GM21526 (cell line): ENCODE measurements at regions not wholly inside any gene's neighbourhood (a gene's known extent, or its start where the extent isn't known, plus 50 kb on each side); places are given as distances from the start of the nearest gene placed in this dataset.

Experiments used
- ATAC-seq: cut with Tn5 transposase; IDR thresholded peaks from one replicate; pipeline ENCODE4 v1.9.1; 2021; ENCODE audit warnings: moderate library complexity; ENCODE audit not compliant: unreplicated experiment, low FRiP score

- no peak for ATAC-seq
These were observed 145.7 kb downstream of the NUP35 start for GRCh38 chr2:183269956-183270355.

- ATAC-seq: no peak
These were observed 159.0 kb downstream of the NUP35 start for GRCh38 chr2:183283209-183283608.

DNA sequence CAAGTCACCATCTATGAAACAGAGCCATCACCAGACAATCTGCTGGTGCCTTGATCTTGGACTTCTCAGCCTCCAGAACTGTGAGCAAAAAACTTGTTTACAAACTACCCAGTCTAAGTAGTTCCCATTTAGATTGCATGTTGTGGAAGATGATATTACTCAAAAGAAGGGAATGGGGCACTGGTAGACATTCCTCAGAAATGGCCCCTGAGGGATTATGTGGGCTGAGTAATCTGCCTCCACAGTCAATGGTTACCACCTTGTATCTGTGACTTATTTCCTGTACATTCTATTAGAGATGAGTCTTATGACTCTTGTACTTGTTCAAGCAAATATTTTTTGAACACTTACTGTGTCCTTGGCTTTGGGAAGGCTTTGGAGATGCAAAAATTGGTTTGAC is 160.4 kb downstream of the NUP35 start:
- ATAC-seq: no peak

DNA sequence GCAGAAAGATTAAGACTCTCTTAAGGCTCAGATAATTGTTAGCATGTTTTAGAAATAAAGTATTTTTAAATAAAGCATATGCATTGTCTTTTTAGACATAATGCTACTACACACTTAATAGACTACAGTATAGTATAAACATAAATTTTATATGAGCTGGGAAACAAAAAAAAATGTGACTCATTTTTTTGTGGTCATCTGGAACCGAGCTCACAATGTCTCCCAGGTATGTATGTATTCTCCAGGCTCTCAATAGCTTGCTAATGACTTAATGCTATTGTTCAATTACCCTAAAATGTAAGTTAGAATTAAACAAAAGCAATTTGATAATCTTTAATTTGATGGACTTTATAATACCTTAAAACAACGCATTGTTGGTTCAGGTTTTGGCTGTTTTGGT is 167.2 kb downstream of the NUP35 start:
- ATAC-seq: no peak

- ATAC-seq: no peak
These were observed 167.8 kb downstream of the NUP35 start for GRCh38 chr2:183292028-183292427.

GRCh38 chr2:183339311-183339710 is 215.1 kb downstream of the NUP35 start:
- ATAC-seq: no peak

DNA sequence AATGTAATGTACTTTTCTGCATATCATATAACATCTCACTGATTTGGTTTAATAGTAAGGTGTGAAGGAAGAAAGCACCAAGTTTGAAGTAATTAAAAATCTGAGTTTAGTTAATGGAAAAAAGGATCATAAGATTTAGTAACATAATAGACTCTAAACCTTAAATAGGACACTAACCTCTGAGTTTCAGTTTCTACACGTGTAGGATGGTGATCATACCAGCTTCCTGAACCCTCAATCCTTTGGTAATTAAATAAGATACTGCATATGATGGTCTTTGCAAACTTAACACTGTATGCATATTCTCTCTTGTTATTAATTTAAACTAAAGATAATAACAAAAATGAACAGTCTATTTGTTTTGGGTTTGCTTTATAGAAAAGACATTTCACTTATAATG is 216.8 kb downstream of the NUP35 start:
- no peak for ATAC-seq

- no peak for ATAC-seq
These were observed 223.7 kb downstream of the NUP35 start for GRCh38 chr2:183347969-183348368.

DNA sequence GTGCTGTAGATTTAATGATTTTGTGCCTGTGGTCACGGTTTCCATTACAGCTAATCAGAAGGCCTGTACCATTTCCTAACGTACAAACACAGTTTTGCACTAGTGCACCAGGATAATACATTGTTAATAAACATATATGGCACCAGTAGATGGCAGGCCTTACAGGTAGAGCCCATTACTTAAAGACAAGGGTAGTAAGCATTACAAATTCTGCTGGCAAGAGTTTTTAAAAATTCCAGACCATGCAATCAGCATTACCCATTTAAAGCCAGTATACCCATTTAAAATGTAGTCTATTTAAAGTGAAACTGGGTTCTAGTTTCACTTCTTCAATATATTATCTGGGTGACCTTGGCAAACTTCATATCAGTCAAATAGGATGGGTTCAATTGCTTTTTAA is 224.2 kb downstream of the NUP35 start:
- ATAC-seq: peak; percentile 93

DNA sequence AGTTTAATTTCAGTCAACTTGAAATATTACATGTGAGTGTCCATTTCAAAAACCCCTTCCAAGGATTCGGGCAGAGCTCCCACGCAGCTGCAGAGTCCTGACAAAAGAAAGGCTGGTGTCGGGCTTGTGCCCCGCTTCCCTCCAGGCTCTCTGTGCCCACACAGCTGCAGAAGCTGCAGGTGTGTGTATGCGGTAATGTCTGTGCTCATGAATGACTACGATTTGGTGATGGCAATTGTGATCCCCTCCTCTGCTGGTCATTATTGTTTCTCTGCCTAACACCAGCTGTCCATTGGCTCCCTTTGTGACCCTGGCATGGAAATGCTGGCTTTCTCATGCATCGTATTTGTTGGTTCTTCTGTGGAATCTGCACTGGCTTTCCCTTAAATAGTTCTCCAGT is 224.8 kb downstream of the NUP35 start:
- peak; percentile 59 for ATAC-seq

GRCh38 chr2:183359867-183360266 is 235.6 kb downstream of the NUP35 start:
- no peak for ATAC-seq

DNA sequence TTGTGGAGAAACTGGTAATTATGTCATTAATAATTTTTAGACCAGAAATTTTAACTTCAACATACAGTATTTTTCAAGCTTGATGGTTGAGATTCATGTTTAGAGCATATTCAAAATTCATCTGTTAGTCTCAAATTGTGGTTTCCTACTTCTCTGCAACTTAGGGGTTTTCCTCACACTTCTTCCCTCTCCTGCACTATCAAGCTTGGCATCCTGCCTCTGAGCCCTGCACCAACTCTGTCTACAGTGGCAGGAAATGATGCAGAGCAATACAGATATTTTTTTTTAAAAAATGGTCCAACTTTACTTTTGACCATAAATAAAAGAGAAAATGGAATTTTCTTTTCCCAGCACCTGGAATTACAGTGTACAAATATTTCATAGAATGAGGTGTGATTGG is 247.3 kb downstream of the NUP35 start:
- ATAC-seq: no peak

DNA sequence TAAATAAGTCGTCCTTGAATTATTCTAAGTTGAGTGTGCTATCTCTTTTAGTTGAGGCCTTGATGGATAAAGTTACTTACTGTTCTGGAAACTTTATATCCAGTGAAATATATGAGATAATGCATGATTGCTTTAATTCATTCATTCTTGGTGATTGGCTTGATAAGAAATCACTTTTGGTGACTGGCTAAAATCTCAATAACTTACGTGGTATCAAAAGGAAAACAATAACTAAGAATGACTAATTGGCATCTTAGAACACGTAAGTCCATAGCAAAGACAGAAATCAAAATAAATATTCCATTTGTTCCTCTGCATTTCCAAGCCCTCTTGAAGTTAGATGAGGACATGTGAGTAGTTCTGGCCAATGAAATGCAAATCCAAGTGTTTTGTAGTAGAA is 251.6 kb downstream of the NUP35 start:
- ATAC-seq: no peak

DNA sequence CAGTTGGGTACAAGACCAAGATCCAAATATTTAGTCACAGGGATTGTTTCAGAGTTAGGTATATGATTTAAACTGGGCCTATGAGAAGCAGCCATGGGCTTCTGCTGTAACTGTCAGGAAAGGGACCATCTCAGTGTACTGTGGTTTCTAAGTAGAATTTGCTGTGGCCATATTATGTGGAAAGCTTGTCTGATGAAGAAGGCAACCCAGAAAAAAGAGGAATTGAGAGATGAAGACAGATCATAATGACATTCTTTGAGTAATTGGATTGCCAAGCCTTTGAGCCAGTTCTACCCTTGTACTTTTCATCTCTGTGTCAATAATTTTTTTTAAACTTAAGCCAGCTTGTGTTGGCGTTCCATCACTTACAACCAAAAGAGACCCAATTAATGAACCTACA is 259.6 kb downstream of the NUP35 start:
- no peak for ATAC-seq

DNA sequence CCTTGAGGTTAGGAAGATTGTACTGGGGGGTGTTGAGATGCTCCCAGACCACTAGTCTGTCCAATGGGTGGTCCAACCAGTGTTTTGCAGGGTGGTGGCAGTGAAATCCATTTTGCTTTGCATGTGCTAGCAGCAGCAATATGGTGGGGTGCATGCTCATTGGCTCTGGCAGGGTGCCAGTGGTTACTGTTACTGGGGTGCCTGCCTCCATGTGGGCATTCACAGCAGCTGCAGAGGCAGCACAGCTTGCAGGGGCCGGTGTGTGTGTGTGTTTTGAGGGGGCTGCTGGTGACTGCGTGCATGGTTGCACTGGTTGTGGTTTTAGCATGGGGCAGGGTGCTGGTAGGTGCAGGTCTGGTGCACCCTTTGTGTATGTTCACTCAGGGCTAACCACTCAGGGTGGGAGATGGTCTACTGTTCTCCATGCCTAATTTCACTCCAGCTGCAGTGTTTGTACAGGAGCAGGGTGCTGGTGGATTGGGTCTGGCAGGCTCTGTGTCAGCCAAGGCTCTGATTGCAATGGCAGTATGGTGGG is 265.4 kb downstream of the NUP35 start:
- ATAC-seq: no peak

DNA sequence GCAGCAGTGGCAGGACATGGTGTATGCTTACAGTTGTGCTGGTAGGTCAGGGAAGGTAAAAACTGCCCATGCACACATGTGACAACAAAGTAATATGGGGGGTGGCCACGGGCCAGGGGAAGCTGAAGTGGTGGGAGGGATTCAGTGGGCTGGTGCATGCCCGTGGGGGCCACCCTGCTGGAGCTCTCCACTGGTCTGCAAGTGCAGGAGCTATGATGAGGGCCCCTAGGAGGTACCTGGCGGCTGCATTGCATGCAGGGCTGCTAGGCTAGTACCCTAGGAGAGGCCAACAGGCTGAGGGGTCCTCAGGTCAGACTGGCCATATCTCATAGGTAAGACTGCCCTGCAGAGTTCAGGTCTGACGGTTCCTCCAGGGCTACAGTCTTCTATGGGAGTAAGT is 265.9 kb downstream of the NUP35 start:
- ATAC-seq: no peak

DNA sequence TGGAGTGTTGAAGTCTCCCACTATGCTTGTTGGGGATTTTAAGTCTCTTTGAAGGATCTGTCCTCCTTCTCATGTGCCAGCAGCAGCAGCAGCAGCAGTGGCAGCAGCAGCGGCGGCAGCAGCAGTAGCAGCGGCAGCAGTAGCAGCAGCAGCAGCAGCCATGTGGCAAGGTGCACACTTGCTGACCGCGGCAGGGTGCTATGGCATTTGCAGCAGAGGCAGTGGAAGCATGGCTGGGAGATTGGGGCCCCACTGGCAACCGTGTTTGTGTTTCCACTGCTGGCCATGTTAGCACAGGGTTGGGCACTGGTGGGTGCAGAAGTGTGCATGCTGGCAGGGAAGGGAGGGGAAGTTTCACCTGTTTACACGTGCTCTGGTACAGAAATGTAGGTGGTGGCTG is 280.1 kb downstream of the NUP35 start:
- ATAC-seq: no peak

DNA sequence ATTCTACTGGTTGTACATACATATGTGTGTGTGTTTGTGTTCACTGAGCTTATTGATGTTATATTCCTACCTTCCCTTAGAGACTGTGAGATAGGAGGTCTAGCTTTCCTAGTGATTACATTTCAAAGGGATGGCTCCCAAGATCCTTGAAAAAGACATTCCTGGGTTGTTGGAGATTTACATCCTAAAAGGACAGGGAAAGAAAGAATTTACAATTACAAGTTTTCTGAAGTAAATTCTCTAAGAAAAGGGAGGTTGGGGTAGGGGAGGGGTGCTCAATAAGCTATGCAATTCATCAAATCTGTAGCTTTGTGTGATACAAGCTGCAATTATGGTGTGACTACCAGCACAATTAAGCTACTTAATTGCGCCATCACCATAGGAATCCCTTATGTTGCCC is 284.3 kb downstream of the NUP35 start:
- ATAC-seq: no peak

DNA sequence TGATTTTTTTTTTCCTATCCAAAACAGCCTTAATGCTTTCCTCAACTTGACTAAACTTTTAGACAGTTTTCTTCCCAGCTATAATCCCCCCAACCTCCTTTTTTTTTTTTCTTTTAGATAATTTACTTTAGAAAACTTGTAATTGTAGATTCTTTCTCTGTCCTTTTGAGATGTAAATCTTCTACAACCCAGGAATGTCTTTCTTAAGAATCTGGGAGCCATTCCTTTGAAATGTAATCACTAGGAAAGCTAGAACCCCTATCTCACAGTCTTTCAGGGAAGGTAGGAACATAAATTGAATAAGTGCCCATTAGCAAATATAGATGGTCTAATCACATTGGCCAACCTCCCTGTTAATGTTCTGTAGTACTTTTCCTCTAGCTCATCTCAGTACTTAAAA is 285.4 kb downstream of the NUP35 start:
- ATAC-seq: no peak

GRCh38 chr2:183416753-183417152 is 292.5 kb downstream of the NUP35 start:
- ATAC-seq: no peak

GRCh38 chr2:183426825-183427224 is 302.6 kb downstream of the NUP35 start:
- ATAC-seq: no peak

DNA sequence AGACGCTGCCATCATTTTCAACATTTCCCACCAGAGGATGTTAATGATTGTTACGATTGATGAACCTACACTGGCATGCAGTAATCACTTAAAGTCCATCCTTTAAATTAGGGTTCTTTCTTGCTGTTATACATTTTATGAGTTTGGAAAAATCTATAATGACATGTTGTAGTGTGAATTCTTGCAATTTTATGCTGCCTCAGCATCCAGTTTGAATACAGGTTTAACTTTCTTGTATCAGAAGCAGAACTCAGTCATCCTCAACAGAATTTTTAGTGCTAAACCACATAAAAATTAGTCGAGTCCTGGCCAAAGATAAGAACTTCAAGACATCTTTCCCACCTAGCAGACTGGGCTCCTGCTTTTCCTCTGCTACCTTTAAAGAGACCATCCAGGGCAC is 303.3 kb downstream of the NUP35 start:
- ATAC-seq: no peak

DNA sequence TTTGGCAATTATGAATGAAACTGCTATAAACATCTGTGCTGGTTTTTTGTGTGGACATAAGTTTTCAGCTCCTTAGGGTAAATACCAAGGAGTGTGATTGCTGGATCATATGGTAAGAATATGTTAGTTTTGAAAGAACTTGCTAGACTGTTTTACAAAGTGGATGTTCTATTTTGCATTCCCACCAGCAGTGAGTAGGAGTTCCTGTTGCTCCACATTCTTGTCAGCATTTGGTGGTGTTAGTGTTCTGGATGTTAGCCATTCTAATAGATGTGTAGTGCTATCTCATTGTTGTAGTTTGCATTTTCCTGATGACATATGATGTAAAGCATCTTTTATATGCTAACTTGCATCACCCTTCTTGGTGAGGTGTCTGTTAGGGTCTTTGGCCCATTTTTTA is 304.6 kb downstream of the NUP35 start:
- no peak for ATAC-seq
